Activated naive CD4-positive, alpha-beta T cell treated with anti-CD3 and anti-CD28 coated beads, Interleukin-2, amount 50 U/mL, for 72 hours (primary cell): ENCODE measurements at regions not wholly inside any gene's neighbourhood (a gene's known extent, or its start where the extent isn't known, plus 50 kb on each side); places are given as distances from the start of the nearest gene placed in this dataset.
"Not testable (repeated sequence)": the region's sequence is repeated elsewhere in the genome, so short reads cannot be mapped to it uniquely, and the experiment has no call there.

Experiments used
- ATAC-seq, 2 donors: fragments of 150-1000 bp; cut with Tn5 transposase; 2 replicates each; pipeline ENCODE4 v1.10.0; 2021; ENCODE audit warnings: mild to moderate bottlenecking in 2 of 2, moderate library complexity in 2 of 2
- DNase-seq, 2 donors: peaks; one replicate each; pipeline ENCODE4 v3.0.0; 2021 to 2022; ENCODE audit warnings: low spot score in 2 of 2
- H3K27ac Mint-ChIP-seq, 2 donors: one replicate each; pipeline ENCODE4 v1.8.0; 2022; ENCODE audit warnings: mild to moderate bottlenecking in 2 of 2, mixed read lengths in 2 of 2
- H3K36me3 Mint-ChIP-seq, 2 donors: one replicate each; pipeline ENCODE4 v1.8.0; 2022; ENCODE audit warnings: mixed read lengths in 2 of 2
- H3K9me3 Mint-ChIP-seq, 2 donors: one replicate each; pipeline ENCODE4 v1.8.0; 2022; ENCODE audit warnings: mixed read lengths in 2 of 2

DNA sequence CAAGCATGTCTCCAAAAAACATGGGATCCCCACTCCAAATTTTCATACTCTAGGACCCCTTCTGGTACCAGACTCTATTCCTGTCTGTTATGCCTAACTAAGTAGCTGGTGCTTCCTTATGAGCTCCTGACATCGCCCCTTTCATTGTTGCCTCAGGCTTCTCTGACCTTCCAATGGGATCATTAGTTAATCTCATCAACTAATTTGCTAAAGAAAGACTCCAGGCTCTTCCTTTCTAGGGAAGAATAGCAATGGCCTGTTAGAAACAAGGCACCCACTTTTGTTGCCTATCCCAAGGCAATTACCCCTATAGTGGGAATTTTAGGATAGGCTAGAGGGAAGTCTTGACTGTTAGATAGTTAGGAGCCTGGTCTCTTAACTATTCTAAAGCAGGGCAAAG lies 369.5 kb downstream of the MLLT3 start:
- ATAC-seq (no peak), DNase-seq (no peak)
- peaks cover 8 to 12% of the 10 kb centered on the region in 2 donors for H3K36me3 Mint-ChIP-seq
- H3K27ac Mint-ChIP-seq: no peak overlapping the region
- peaks cover 0 to 10% of the 10 kb centered on the region in 2 donors for H3K9me3 Mint-ChIP-seq

DNA sequence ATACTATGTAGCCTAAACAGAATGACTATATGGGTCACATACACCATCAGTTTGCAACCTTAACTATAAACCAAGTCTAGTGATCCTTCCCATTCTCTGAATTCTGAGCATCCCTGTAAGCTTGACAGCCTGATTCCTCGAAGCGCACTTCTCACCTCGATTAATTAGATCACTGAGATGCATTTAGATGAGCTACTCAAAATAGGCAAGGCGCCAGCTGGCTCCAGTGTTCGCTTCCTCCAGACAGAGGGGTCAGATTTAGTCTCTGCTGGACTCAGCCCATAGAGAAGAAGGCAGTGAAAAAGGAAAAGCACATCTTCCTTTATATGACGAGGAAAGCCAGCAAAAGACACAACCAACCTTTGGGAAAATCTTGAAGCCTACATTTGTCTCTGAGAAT lies 371.5 kb downstream of the MLLT3 start:
- Mint-ChIP-seq H3K27ac (no peak overlapping the region), H3K36me3 (peaks cover 8 to 12% of the 10 kb centered on the region in 2 donors), H3K9me3 (peaks cover 0 to 10% of the 10 kb centered on the region in 2 donors)
- DNase-seq (no peak), ATAC-seq (no peak)

DNA sequence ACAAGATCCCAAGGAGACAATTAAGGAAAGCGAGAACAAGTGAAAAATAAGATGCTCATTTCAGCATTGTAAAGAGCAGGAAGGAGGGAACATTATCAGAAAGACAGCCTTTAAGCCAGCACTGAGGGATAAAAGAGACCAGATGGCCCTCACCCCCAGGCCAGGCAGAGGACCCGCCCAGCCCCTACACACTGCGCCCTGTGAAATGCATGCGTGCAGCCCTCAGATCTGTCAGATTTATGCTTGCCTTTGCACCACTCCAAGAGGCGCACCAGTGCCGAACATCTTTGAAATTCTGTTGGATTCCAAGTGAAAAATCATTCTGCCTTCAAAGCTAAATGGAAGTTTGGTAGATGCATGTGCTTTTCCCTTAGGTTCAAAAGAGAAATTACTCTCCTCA lies 378.0 kb downstream of the MLLT3 start:
- DNase-seq (no peak), ATAC-seq (no peak)
- Mint-ChIP-seq H3K27ac (no peak overlapping the region), H3K36me3 (peaks cover 8 to 12% of the 10 kb centered on the region in 2 donors), H3K9me3 (peaks cover 0 to 5% of the 10 kb centered on the region in 2 donors)

DNA sequence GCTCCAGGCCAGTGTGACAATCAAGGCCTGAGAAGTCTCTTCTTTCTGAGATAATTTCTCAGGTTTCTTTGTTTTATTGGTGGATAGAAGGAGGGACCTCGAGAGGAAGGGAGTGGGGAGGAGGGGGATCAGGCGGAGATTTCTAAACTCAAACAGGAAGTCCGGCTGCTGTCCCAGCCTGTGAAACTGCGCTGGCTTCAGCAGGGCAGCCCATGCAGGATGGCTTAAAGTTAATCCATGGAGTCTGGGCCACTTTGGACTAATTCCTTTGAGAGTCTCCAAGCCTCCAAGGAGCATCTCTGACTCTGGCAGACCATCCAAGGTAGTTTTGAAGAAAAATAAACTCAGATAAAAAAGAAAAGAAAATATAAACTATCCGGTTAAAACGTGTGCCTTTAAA lies 378.5 kb downstream of the MLLT3 start:
- Mint-ChIP-seq H3K27ac (no peak overlapping the region), H3K9me3 (peaks cover 0 to 3% of the 10 kb centered on the region in 2 donors), H3K36me3 (peaks cover 3 to 10% of the 10 kb centered on the region in 2 donors)
- DNase-seq: no peak
- ATAC-seq: no peak

DNA sequence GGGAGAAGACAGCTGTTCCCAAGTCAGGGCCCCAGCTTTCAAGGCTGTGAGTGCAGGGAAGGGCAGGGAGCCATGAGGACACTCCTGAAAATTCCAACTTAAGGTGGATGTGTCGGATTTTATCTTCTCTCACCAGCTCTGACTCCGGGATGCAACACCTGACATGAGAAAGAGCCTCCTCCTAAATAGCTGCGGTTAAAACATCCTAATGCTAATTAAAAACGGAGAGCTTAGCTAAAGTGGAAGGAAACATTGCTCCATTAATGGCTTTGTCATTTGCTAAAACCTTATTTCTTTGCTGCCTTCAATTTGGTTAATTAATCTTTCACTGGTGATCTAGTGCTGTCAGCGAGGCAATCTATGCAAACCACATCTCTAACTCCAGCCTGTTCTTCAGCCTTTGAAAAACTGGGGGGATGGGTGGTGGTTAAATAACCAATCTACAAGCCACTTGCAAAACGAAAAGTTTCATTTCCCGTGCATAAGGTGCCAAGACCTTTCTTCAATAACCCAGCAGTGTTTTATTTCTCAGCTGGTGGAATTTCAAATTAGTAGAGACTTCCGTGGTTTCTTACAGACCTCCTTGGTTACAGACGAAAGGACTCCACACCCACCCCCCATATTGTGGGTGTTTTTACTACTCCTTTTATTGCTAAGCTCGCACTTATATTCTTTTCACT lies 379.6 kb downstream of the MLLT3 start:
- H3K9me3 Mint-ChIP-seq: no peaks in the 10 kb centered on the region
- H3K36me3 Mint-ChIP-seq: no peaks in the 10 kb centered on the region
- no peak overlapping the region for H3K27ac Mint-ChIP-seq
- DNase-seq (peak in 1 of 2 donors; percentile 47), ATAC-seq (peak; percentile 81 to 90)

DNA sequence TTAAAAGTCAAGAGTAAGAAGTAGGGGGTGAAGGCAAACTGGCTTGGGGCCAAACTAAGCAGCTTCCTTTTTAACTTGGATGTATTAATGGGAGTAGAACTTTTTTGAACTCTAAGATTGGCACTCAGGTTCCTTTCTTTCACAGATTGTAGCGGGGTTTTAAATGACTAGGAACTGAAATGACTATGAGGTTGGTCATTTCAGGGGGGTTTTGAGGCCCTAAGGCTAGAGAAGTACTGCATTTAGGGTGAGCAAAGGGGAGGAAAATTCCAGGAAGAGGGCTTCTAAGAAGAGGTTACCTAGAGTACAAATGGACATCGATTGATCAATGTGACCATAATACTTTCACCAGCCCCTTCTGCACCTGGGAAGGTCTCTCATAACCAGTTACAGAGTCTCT lies 381.8 kb downstream of the MLLT3 start:
- no peak overlapping the region for H3K27ac Mint-ChIP-seq
- peaks cover 0 to 6% of the 10 kb centered on the region in 2 donors for H3K36me3 Mint-ChIP-seq
- DNase-seq (no peak), ATAC-seq (peak in 1 of 2 donors; percentile 27)
- H3K9me3 Mint-ChIP-seq: peaks cover 0 to 5% of the 10 kb centered on the region in 2 donors

DNA sequence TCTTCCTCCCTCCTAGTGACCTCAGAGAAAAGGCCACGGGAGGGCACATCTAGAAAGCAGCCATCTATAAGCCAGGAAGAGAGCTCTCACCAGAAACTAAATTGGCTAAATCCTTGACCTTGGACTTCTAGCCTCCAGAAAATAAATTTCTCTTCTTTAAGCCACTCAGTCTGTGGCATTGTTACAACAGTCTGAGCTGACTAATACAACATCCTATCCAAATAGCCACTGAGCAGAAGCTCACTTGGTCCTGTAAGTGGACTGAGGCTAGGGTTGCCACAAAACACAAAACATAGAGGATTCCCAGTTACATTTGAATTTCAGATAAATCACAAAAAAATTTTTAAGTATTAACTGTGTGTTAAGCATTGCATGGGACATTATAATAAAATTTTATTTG lies 383.4 kb downstream of the MLLT3 start:
- H3K27ac Mint-ChIP-seq: no peak overlapping the region
- H3K36me3 Mint-ChIP-seq: peaks cover 8 to 15% of the 10 kb centered on the region in 2 donors
- ATAC-seq: no peak
- DNase-seq: no peak
- H3K9me3 Mint-ChIP-seq: peaks cover 5 to 10% of the 10 kb centered on the region in 2 donors

DNA sequence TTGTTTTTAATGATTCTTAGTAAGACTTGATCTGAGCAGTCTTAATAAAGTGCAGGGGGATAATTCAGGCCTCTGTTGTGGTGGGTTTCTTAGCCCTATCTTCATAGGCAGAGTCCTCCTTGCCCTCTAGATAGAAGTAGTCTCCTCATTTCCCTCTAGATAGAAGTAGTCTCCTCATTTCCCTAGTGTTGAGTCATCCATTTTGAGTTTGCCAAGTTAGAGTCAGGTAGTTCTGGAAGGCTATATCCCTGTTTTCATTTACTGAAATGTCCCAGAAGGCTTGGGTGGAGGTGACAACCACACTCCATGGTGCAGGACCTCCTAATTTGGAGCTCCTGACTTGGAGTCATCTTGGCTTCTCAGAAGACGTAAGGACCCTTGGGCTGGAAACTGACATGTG lies 384.6 kb downstream of the MLLT3 start:
- no peak for DNase-seq
- Mint-ChIP-seq H3K9me3 (peaks cover 9 to 16% of the 10 kb centered on the region in 2 donors), H3K36me3 (peaks cover 12 to 17% of the 10 kb centered on the region in 2 donors), H3K27ac (no peak overlapping the region)
- ATAC-seq: no peak

DNA sequence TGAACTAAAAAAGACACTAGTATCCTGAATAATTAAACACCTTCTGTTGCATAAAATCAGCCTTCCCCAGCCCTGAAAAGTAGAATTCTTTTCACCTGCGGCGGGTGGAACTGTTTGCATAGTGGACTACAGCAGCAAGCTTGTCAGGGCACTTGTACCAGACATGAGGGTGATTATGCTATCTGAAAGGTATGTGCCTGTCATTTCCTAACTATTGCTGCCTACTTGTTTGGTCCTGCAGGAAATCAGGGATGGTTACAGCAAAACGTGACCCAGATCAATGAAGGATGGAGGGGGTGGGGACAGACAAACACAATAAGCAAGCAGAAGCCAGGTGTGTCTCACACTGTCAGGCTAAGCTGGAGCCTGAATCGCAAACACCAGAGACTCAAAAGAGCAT lies 385.6 kb downstream of the MLLT3 start:
- peaks cover 16 to 21% of the 10 kb centered on the region in 2 donors for H3K36me3 Mint-ChIP-seq
- H3K9me3 Mint-ChIP-seq: peaks cover 12 to 20% of the 10 kb centered on the region in 2 donors
- no peak for ATAC-seq
- DNase-seq: no peak
- no peak overlapping the region for H3K27ac Mint-ChIP-seq

DNA sequence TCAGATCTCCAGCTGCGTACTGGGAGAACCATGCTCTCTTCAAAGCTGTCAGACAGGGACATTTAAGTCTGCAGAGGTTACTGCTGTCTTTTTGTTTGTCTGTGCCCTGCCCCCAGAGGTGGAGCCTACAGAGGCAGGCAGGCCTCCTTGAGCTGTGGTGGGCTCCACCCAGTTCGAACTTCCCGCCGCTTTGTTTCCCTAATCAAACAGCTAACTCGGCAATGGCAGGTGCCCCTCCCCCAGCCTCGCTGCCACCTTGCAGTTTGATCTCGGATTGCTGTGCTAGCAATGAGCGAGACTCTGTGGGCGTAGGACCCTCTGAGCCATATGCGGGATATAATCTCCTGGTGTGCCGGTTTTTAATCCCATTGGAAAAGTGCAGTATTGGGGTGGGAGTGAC lies 387.1 kb downstream of the MLLT3 start:
- DNase-seq, H3K27ac Mint-ChIP-seq: not testable (repeated sequence)

DNA sequence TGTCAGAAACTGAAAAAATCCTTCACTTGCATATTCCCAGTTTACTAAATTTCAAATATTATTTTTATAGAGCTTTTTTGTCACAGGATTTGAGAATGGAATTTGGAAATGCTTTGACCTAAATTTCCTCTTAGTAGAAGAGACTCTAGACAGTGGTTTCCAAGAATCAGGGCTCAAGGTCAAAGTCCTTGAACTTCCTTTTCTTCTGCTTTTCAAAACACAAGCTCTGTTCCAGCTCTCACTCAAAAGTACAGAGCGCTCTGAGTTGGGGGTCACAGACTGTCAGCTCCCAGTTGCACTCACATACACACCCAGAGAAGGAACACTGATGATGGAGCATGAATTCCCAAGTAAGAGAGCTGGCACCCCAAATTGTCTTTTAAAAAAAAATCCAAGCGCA lies 394.2 kb downstream of the MLLT3 start:
- H3K27ac Mint-ChIP-seq: no peak overlapping the region
- H3K9me3 Mint-ChIP-seq: peaks cover 11 to 18% of the 10 kb centered on the region in 2 donors
- peaks cover 14% of the 10 kb centered on the region in 2 donors for H3K36me3 Mint-ChIP-seq
- ATAC-seq (no peak), DNase-seq (no peak)

More for the DNA sequence above, 387.1 kb downstream of the MLLT3 start:
- Mint-ChIP-seq H3K36me3 (peaks cover 22 to 29% of the 10 kb centered on the region in 2 donors), H3K9me3 (peaks cover 16 to 20% of the 10 kb centered on the region in 2 donors)
- ATAC-seq: not testable (repeated sequence)

DNA sequence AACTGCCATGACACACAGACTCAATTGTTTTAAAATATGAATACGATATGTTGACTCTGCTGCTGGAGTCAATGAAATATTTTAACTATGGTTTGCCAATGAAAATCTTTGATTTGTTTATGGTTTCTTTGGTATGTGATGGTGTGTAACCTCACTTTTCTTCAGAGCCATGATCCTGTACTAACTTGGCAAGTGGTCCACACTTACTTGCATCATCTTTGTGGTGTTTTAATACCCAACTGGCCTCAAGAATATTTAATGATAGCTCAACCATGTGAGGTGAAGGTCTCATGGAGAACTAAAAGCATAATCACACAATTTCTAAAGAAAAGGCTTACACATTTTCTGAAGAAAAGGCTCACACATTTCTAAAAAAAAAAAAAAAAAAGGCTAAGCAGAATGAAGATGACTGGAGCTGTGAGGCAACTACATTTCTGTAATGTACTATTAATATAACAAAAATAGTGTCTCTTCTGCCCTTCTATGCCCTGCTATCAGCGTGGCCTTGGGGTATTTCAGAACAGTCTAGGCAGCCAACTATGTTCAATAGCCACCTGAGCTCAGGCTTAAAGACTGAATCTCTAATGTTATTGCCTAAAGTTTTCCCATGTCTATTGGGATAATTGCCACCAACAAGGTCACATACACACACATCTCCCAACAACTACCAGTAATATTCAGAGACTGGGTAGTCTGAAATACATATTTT lies 395.0 kb downstream of the MLLT3 start:
- no peak for DNase-seq
- Mint-ChIP-seq H3K27ac (no peak overlapping the region), H3K36me3 (peaks cover 7 to 8% of the 10 kb centered on the region in 2 donors), H3K9me3 (peaks cover 6 to 13% of the 10 kb centered on the region in 2 donors)
- ATAC-seq: no peak

DNA sequence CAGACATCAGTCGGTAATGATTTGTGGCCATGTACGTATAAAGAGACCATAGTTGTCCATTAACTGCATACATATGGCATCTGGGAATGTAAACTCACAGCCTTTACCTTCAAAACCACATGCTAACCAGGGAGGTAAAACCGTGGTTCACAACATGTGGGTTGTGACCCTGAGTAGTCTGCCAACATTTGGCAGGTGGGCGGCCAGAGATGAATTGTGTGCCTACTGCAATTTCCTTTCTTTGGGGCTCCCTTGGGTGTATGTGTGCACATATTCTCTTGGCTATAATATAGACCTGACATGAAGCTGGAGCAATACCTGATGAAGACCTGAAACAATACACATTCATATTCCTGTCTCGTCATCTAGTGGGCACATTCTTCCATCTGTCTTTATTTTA lies 396.0 kb downstream of the MLLT3 start:
- Mint-ChIP-seq H3K36me3 (peaks cover 5% of the 10 kb centered on the region in 2 donors), H3K27ac (no peak overlapping the region), H3K9me3 (peaks cover 6 to 13% of the 10 kb centered on the region in 2 donors)
- ATAC-seq: no peak
- DNase-seq: no peak

DNA sequence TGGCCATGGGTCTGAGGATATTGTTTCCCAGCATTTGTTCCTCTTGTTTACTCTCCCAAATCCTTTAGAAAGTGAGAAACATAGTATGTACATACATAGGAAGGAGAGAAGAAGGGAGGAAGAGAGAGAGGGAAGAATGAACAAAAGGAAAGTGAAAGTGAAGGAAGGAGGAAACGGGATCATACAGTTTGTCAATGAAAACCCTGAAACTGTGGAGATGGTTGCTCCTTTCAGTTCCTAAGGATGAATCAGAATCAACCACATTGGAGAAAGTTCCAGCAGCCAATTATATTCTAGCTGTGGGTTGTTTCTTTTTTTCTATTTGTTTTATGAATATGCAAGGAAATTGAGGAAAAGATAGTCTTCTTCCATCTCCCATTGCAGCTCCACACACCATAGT lies 396.5 kb downstream of the MLLT3 start:
- Mint-ChIP-seq H3K9me3 (peaks cover 6 to 11% of the 10 kb centered on the region in 2 donors), H3K36me3 (peaks cover 0 to under 1% of the 10 kb centered on the region in 2 donors), H3K27ac (no peak overlapping the region)
- DNase-seq: no peak
- ATAC-seq: no peak

DNA sequence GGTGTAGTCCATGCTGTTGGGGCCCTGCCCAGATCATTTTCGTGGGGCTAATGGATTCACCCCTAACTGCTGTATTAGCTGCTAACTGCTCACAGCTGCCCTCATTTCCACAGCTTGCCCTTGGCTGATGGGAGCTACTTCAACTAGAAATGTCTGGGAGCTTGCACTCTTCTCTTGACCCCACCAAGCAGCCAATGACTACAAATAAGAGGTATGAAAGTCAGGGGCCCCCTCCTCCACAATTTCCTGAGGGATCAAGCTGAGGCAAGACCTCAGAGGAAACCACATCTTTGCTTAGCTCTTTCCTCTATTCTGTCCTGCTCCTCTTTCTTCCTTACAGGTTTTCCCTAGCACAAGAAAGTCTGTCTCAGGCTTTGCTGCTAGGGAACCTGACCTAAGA lies 397.5 kb downstream of the MLLT3 start:
- peaks cover 6 to 9% of the 10 kb centered on the region in 2 donors for H3K9me3 Mint-ChIP-seq
- H3K27ac Mint-ChIP-seq: no peak overlapping the region
- DNase-seq: no peak
- no peaks in the 10 kb centered on the region for H3K36me3 Mint-ChIP-seq
- no peak for ATAC-seq

DNA sequence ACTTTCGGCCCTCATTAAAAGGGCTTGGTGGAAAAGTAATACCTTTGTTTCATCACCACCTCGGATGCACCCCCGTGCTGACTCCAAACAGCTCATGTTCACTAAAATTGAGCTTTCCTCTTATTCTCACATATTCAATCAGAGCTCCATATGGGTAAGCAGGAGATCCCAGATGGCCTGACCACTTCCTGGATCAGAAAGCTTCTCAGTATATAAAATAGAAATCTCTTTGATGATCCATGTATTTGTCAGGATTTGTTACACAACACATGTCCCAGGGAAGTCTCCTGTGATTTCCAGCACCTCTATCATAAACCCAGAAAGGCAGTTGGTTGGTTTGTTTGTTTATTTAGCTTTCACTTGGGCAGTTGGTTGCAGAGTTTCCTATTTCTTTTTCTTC lies 402.0 kb downstream of the MLLT3 start:
- no peak for ATAC-seq
- no peaks in the 10 kb centered on the region for H3K36me3 Mint-ChIP-seq
- no peak for DNase-seq

DNA sequence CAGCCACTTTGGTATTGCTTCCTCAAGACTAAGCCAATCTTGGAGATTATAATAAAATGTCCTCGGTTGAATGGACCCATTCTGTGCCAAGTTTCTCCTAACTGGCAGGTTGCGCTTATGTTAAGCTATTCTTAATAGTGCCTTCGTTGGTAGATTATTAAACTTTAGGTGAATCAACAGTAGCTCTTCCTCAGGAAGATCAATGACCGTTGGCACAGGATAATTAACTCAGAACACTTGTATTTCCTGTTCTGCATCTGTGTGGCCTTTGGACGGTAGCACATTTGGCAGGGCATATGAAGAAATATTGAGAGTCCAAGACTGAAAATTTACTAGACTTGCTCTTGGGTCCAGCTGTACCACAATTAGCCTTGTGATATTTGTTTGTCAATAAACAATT lies 402.9 kb downstream of the MLLT3 start:
- no peaks in the 10 kb centered on the region for H3K36me3 Mint-ChIP-seq
- no peak overlapping the region for H3K27ac Mint-ChIP-seq
- ATAC-seq (no peak), DNase-seq (no peak)
- H3K9me3 Mint-ChIP-seq: peaks cover 6% of the 10 kb centered on the region in 2 donors

More for the DNA sequence above, 402.0 kb downstream of the MLLT3 start:
- H3K27ac Mint-ChIP-seq: no peak overlapping the region
- peaks cover 6% of the 10 kb centered on the region in 2 donors for H3K9me3 Mint-ChIP-seq

DNA sequence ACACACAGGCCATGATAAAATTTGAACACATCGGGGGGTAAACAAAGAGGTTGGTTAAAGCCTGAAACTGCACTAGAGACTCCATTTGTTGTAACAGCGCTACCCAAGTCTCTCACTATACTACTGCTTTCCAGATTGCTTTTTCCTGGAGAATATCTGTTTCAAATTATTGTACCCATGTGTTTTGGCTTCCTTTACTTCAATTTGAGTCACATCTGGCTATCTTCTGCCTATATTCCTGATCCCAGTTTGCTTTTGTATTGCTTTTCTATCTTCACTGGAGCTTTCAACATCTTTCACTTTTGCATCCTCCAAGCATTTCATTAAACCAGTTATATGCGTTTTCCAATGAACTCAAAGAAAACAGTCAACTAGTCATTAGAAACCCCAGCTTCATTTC lies 404.7 kb downstream of the MLLT3 start:
- H3K27ac Mint-ChIP-seq: no peak overlapping the region
- H3K9me3 Mint-ChIP-seq: no peaks in the 10 kb centered on the region
- H3K36me3 Mint-ChIP-seq: no peaks in the 10 kb centered on the region
- DNase-seq (no peak), ATAC-seq (no peak)
